Colonic mucosa (tissue), 4 donors: ENCODE measurements at regions not wholly inside any gene's neighbourhood (a gene's known extent, or its start where the extent isn't known, plus 50 kb on each side); places are given as distances from the start of the nearest gene placed in this dataset.

ENCODE experiments used
- DNase-seq: peaks from one replicate; pipeline ENCODE4 v3.0.0-alpha.2; 2020
- H3K27ac ChIP-seq: fragments of 200-600 bp; one replicate; pipeline ENCODE4 v1.8.0; 2021
- H3K27me3 ChIP-seq: fragments of 200-600 bp; one replicate; pipeline ENCODE4 v1.8.0; 2021
- H3K36me3 ChIP-seq: fragments of 200-600 bp; one replicate; pipeline ENCODE4 v1.8.0; 2021
- H3K4me1 ChIP-seq: fragments of 200-600 bp; one replicate; pipeline ENCODE4 v1.8.0; 2021; ENCODE audit warnings: mild to moderate bottlenecking
- H3K4me3 ChIP-seq: fragments of 200-600 bp; one replicate; pipeline ENCODE4 v1.8.0; 2021
- H3K9ac ChIP-seq, 2 donors: one replicate each; pipeline ENCODE4 v1.7.0; 2013; ENCODE audit warnings: control low read depth in 2 of 2, low read depth in 2 of 2, low read length in 2 of 2
- H3K9me3 ChIP-seq: fragments of 200-600 bp; one replicate; pipeline ENCODE4 v1.8.0; 2021
- CTCF ChIP-seq: fragments of 200-600 bp; IDR thresholded peaks from one replicate; pipeline ENCODE4 v1.8.0; 2022; ENCODE audit warnings: antibody characterized with exemption, mild to moderate bottlenecking
- intact Hi-C: fragments of 100-400 bp; cut with DNase I; formaldehyde crosslinking; loops from one replicate; pipeline ENCODE4 v1.14.1; 2022
- donor health status: healthy.
- donor health status: DM: no; HTN: no; CAD: no.
- donor health status: DM: no; HTN: no; CAD: no.

- Histone ChIP-seq H3K9ac (no peak overlapping the region), H3K27ac (no peak overlapping the region), H3K4me3 (no peak overlapping the region), H3K9me3 (no peaks in the 10 kb centered on the region), H3K4me1 (no peaks in the 10 kb centered on the region), H3K27me3 (no peaks in the 10 kb centered on the region), H3K36me3 (no peaks in the 10 kb centered on the region)
- no peak for DNase-seq
- no peak for TF ChIP-seq CTCF
- intact Hi-C loops = no loop called here
Observed at GRCh38 chr2:217195016-217195415, 335.2 kb upstream of the TNP1 start.

- no peaks in the 10 kb centered on the region for H3K4me1 ChIP-seq
- H3K27me3 ChIP-seq = no peaks in the 10 kb centered on the region
- DNase-seq = no peak
- no peak overlapping the region for H3K27ac ChIP-seq
- H3K4me3 ChIP-seq = no peak overlapping the region
- no peak overlapping the region for H3K9ac ChIP-seq
- no peaks in the 10 kb centered on the region for H3K36me3 ChIP-seq
- no peak for TF ChIP-seq CTCF
- intact Hi-C loops = no loop called here
- no peaks in the 10 kb centered on the region for H3K9me3 ChIP-seq
Observed at GRCh38 chr2:217193431-217194340, 333.8 kb upstream of the TNP1 start.

DNA sequence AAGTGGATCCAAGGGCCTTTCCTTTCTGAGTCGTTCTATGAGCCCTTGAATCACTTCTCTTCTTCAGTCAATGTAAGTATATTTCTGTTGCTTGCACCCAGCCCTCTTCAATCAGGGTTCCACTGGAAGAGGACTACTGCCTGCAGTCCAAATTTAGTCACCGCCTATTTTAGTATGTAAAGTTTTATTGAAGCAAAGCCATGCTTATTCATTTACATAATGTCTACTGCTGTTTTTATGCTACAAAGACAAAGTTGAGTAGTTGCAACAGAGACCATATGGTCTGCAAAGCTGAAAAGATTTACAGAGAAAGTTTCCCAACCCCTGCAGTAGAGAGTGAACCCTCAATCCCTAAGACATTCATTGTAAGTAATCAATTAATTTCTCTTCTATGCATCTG is 332.5 kb upstream of the TNP1 start:
- DNase-seq = no peak
- no peak for TF ChIP-seq CTCF
- Histone ChIP-seq H3K9ac (no peak overlapping the region), H3K27me3 (no peaks in the 10 kb centered on the region), H3K4me3 (no peak overlapping the region), H3K4me1 (no peaks in the 10 kb centered on the region), H3K27ac (no peak overlapping the region), H3K36me3 (no peaks in the 10 kb centered on the region), H3K9me3 (no peaks in the 10 kb centered on the region)
- intact Hi-C loops = no loop called here

DNA sequence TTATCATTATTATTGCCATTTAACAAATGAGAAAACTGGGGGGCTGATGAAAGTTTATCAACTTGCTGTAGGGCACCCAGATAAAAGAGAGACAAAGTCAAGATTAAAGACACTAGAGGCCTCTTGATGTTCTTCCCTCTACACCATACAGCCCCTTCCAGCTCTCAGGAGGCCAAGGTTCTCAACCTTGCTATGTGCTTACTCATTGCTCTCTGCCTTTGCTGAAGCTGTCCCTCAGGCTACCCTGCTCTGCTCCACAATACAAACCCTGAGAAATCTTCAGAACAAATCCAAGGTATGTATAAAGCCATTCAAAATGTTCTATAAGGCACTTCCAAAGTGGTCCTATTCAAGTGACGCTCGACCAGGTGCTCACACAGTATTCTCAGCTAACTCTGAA is 329.9 kb upstream of the TNP1 start:
- intact Hi-C loops = no loop called here
- Histone ChIP-seq H3K9me3 (no peaks in the 10 kb centered on the region), H3K4me1 (no peaks in the 10 kb centered on the region), H3K27me3 (no peaks in the 10 kb centered on the region), H3K27ac (no peak overlapping the region), H3K9ac (no peak overlapping the region), H3K4me3 (no peak overlapping the region), H3K36me3 (no peaks in the 10 kb centered on the region)
- no peak for TF ChIP-seq CTCF
- no peak for DNase-seq

- no peaks in the 10 kb centered on the region for H3K36me3 ChIP-seq
- H3K4me1 ChIP-seq = no peaks in the 10 kb centered on the region
- H3K27me3 ChIP-seq = no peaks in the 10 kb centered on the region
- H3K9me3 ChIP-seq = no peaks in the 10 kb centered on the region
- intact Hi-C loops = no loop called here
- TF ChIP-seq CTCF = no peak
- DNase-seq = no peak
- H3K27ac ChIP-seq = no peak overlapping the region
- no peak overlapping the region for H3K9ac ChIP-seq
- H3K4me3 ChIP-seq = no peak overlapping the region
Observed at GRCh38 chr2:217189131-217189530, 329.3 kb upstream of the TNP1 start.
